CD14-positive monocyte (primary cell): ENCODE measurements at regions not wholly inside any gene's neighbourhood (a gene's known extent, or its start where the extent isn't known, plus 50 kb on each side); places are given as distances from the start of the nearest gene placed in this dataset.
A peak's percentile ranks its signal among the peaks of the same experiment; 100 is the strongest.

Experiments
- DNase-seq, 3 donors: peaks; one replicate each; pipeline ENCODE4 v3.0.0-alpha.2; 2011 to 2022
- H2AFZ ChIP-seq: 2 replicates; pipeline ENCODE4 v1.6.0; 2012; ENCODE audit warnings: mild to moderate bottlenecking, low read depth, low read length, inconsistent platforms; ENCODE audit not compliant: insufficient read depth, poor library complexity, severe bottlenecking
- H3K27ac ChIP-seq, 2 donors: 1 replicate in 1 of 2; 2 replicates in 1 of 2; pipeline ENCODE4 v1.5.1; 2012 to 2013; ENCODE audit warnings: low read length in 2 of 2, control low read depth in 1 of 2, inconsistent platforms in 1 of 2, low read depth in 1 of 2, mild to moderate bottlenecking in 1 of 2
- H3K27me3 ChIP-seq, 2 donors: one replicate each; pipeline versions ENCODE4 v1.6.0 to v1.6.1; 2011 to 2013; ENCODE audit warnings: low read length in 2 of 2; ENCODE audit not compliant: control insufficient read depth in 2 of 2, insufficient read depth in 2 of 2
- H3K36me3 ChIP-seq, 2 donors: replicated peaks in 1 of 2; 1 replicate in 1 of 2; 2 replicates in 1 of 2; pipeline versions ENCODE4 v1.5.1 to v1.6.1; 2012 to 2013; ENCODE audit warnings: low read length in 2 of 2, control low read depth in 1 of 2, inconsistent platforms in 1 of 2, mild to moderate bottlenecking in 1 of 2; ENCODE audit not compliant: insufficient read depth in 2 of 2, control insufficient read depth in 1 of 2
- H3K4me1 ChIP-seq, 2 donors: 1 replicate in 1 of 2; 2 replicates in 1 of 2; pipeline versions ENCODE4 v1.5.1 to v1.6.1; 2012 to 2013; ENCODE audit warnings: low read length in 2 of 2, control low read depth in 1 of 2, inconsistent platforms in 1 of 2, mild to moderate bottlenecking in 1 of 2, moderate library complexity in 1 of 2; ENCODE audit not compliant: insufficient read depth in 2 of 2, control insufficient read depth in 1 of 2
- H3K4me2 ChIP-seq: replicated peaks from 2 replicates; pipeline ENCODE3; 2012; ENCODE audit warnings: low read length, moderate library complexity, mild to moderate bottlenecking; ENCODE audit not compliant: poor library complexity, severe bottlenecking; ENCODE audit errors: extremely low read depth
- H3K4me3 ChIP-seq, 3 experiments: fragments of 200-600 bp in 1 of 3; sonication (generic) in 1 of 3; replicated peaks in 1 of 3; 1 replicate in 2 of 3; 2 replicates in 1 of 3; pipeline ENCODE4 v1.5.1; 2011 to 2013; ENCODE audit warnings: low read length in 3 of 3, mild to moderate bottlenecking in 3 of 3, control low read depth in 2 of 3, low read depth in 2 of 3, inconsistent platforms in 1 of 3, moderate library complexity in 1 of 3
- H3K79me2 ChIP-seq: 2 replicates; pipeline ENCODE4 v1.6.0; 2012; ENCODE audit warnings: mild to moderate bottlenecking, control low read depth, inconsistent platforms, low read length, moderate library complexity; ENCODE audit not compliant: insufficient read depth
- H3K9ac ChIP-seq: 2 replicates; pipeline ENCODE4 v1.6.0; 2017; ENCODE audit warnings: low read length, mild to moderate bottlenecking; ENCODE audit not compliant: insufficient read depth, poor library complexity, severe bottlenecking
- H3K9me3 ChIP-seq, 2 donors: replicated peaks in 1 of 2; 1 replicate in 1 of 2; 2 replicates in 1 of 2; pipeline versions ENCODE4 v1.5.1 to v1.6.1; 2012 to 2013; ENCODE audit warnings: low read length in 2 of 2, control low read depth in 1 of 2; ENCODE audit not compliant: control insufficient read depth in 1 of 2, insufficient read depth in 1 of 2
- H4K20me1 ChIP-seq: 2 replicates; pipeline ENCODE4 v1.6.0; 2012; ENCODE audit warnings: mild to moderate bottlenecking, low read length, control low read depth, moderate library complexity; ENCODE audit not compliant: insufficient read depth
- H3K27ac Mint-ChIP-seq, 7 donors: one replicate each; pipeline ENCODE4 v1.8.0; 2020; ENCODE audit warnings: mild to moderate bottlenecking in 7 of 7, mixed read lengths in 7 of 7, moderate library complexity in 6 of 7, inconsistent platforms in 2 of 7
- H3K27me3 Mint-ChIP-seq, 3 donors: one replicate each; pipeline ENCODE4 v1.8.0; 2021 to 2022; ENCODE audit warnings: low read depth in 3 of 3, mild to moderate bottlenecking in 3 of 3, mixed read lengths in 3 of 3, moderate library complexity in 3 of 3, inconsistent platforms in 1 of 3
- H3K36me3 Mint-ChIP-seq, 2 donors: one replicate each; pipeline ENCODE4 v1.8.0; 2020; ENCODE audit warnings: mixed read lengths in 2 of 2, inconsistent platforms in 1 of 2, mild to moderate bottlenecking in 1 of 2
- H3K4me1 Mint-ChIP-seq: one replicate; pipeline ENCODE4 v1.8.0; 2020; ENCODE audit warnings: mild to moderate bottlenecking, mixed read lengths
- H3K4me3 Mint-ChIP-seq, 2 donors: one replicate each; pipeline ENCODE4 v1.8.0; 2020; ENCODE audit warnings: mild to moderate bottlenecking in 2 of 2, mixed read lengths in 2 of 2, moderate library complexity in 1 of 2
- H3K9me3 Mint-ChIP-seq, 7 donors: one replicate each; pipeline ENCODE4 v1.8.0; 2020 to 2022; ENCODE audit warnings: mixed read lengths in 7 of 7, mild to moderate bottlenecking in 6 of 7, moderate library complexity in 6 of 7, inconsistent platforms in 2 of 7
- CTCF ChIP-seq: fragments of 200-600 bp; IDR thresholded peaks from one replicate; pipeline ENCODE4 v1.8.0; 2022; ENCODE audit warnings: antibody characterized with exemption, mild to moderate bottlenecking
- WGBS: methylation state at CpG from one replicate; pipeline ENCODE4 v1.1.5; 2013; ENCODE audit warnings: missing lambda C conversion rate; ENCODE audit not compliant: insufficient coverage; 5-methylcytosine and 5-hydroxymethylcytosine counted together
- intact Hi-C, 2 donors: fragments of 100-400 bp; cut with micrococcal nuclease; formaldehyde crosslinking; loops; one replicate each; pipeline versions ENCODE4 v1.15.0 to v1.15.1; 2023

DNA sequence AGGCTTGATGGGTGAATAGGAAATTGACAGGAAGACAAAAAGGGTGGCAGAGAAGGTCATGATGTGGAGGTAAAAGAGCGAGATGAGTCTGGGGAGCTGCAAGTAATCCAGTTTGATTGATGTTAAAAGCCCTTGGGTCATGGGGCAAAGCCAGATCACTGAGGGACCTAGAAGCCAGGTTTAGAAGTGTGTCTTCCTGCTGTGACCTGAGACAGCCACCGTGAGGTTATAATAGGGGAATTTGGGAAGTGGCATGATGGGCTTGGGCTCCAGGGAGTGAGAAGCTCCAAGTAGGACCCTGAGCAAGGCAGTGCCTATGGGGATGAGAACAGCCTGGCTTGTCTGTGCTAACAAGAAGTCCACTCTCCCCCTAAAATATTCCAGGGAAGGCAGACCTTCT lies 298.5 kb downstream of the RPLP1 start:
- Mint-ChIP-seq H3K4me1 (peaks cover 45% of the 10 kb centered on the region), H3K27me3 (peaks cover 1 to 8% (median 6%) of the 10 kb centered on the region in 3 donors), H3K9me3 (peaks cover 7 to 18% (median 13%) of the 10 kb centered on the region in 7 donors), H3K4me3 (no peak overlapping the region), H3K27ac (no peak overlapping the region), H3K36me3 (peaks cover 19 to 23% of the 10 kb centered on the region in 2 donors)
- no peak overlapping the region for H3K4me3 ChIP-seq
- H3K27me3 ChIP-seq: no peaks in the 10 kb centered on the region
- TF ChIP-seq CTCF: no peak
- peaks cover 36 to 44% of the 10 kb centered on the region in 2 donors for H3K4me1 ChIP-seq
- 92% methylated on average over 2 of the region's 2 CpGs for WGBS
- DNase-seq: no peak
- no peaks in the 10 kb centered on the region for H3K36me3 ChIP-seq
- peaks cover 0 to 2% of the 10 kb centered on the region in 2 donors for H3K9me3 ChIP-seq
- no peak overlapping the region for H2AFZ ChIP-seq
- no peak overlapping the region for H3K4me2 ChIP-seq
- H4K20me1 ChIP-seq: no peaks in the 10 kb centered on the region
- no peaks in the 10 kb centered on the region for H3K79me2 ChIP-seq
- H3K9ac ChIP-seq: no peak overlapping the region
- intact Hi-C loops: no loop called here
- H3K27ac ChIP-seq: no peak overlapping the region

DNA sequence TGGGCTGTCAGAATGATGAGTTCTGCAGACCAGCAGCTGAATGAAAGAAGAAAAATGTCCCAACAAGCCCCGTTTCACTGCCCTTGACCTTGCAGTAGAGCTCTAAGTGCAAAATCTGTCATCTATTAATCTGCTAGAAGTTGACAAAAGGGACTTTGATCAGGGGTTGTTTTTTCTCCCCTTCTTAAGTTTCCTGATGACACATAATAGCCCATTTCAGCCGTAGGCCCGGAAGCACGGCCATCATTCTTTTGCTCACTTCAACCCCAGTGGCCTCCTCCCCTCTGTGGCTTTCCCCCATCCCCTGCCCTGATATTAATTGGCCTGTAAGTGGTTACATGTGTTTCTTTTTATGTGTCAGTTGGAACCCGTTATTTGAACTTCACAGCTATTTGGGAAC lies 298.9 kb downstream of the RPLP1 start:
- peak overlapping the region in 1 of 7 donors; percentile 78 for H3K27ac Mint-ChIP-seq
- Histone ChIP-seq H2AFZ (no peak overlapping the region), H4K20me1 (no peaks in the 10 kb centered on the region), H3K4me2 (no peak overlapping the region), H3K4me3 (no peak overlapping the region), H3K9ac (no peak overlapping the region), H3K27me3 (no peaks in the 10 kb centered on the region), H3K4me1 (peaks cover 40 to 48% of the 10 kb centered on the region in 2 donors), H3K79me2 (no peaks in the 10 kb centered on the region), H3K27ac (no peak overlapping the region), H3K36me3 (no peaks in the 10 kb centered on the region), H3K9me3 (peaks cover 0 to 2% of the 10 kb centered on the region in 2 donors)
- H3K4me3 Mint-ChIP-seq: no peak overlapping the region
- peaks cover 49% of the 10 kb centered on the region for H3K4me1 Mint-ChIP-seq
- H3K36me3 Mint-ChIP-seq: peaks cover 19 to 23% of the 10 kb centered on the region in 2 donors
- WGBS: no CpG with 5 or more reads among the region's 5 CpGs
- H3K9me3 Mint-ChIP-seq: peaks cover 7 to 18% (median 13%) of the 10 kb centered on the region in 7 donors
- TF ChIP-seq CTCF: no peak
- intact Hi-C loops: no loop called here
- peaks cover 1 to 8% (median 6%) of the 10 kb centered on the region in 3 donors for H3K27me3 Mint-ChIP-seq
- no peak for DNase-seq
